Ascending aorta (tissue), 2 donors: ENCODE measurements at regions not wholly inside any gene's neighbourhood (a gene's known extent, or its start where the extent isn't known, plus 50 kb on each side); places are given as distances from the start of the nearest gene placed in this dataset.

Experiments
- DNase-seq, 2 donors: peaks; one replicate each; pipeline ENCODE4 v3.0.0-alpha.2; 2019; ENCODE audit warnings: low spot score in 2 of 2
- H3K27ac ChIP-seq, 2 donors: fragments of 200-600 bp; sonication (generic); one replicate each; pipeline ENCODE4 v1.5.1; 2016 to 2017; ENCODE audit warnings: mild to moderate bottlenecking in 1 of 2
- H3K27me3 ChIP-seq: fragments of 200-600 bp; sonication (generic); one replicate; pipeline ENCODE4 v1.5.1; 2017
- H3K36me3 ChIP-seq, 2 donors: fragments of 200-600 bp; sonication (generic); one replicate each; pipeline ENCODE4 v1.5.1; 2016
- H3K4me1 ChIP-seq, 2 donors: fragments of 200-600 bp; sonication (generic); one replicate each; pipeline ENCODE4 v1.5.1; 2016 to 2017; ENCODE audit warnings: mild to moderate bottlenecking in 1 of 2
- H3K4me3 ChIP-seq, 2 donors: fragments of 200-600 bp; sonication (generic); one replicate each; pipeline ENCODE4 v1.5.1; 2016 to 2017; ENCODE audit warnings: mild to moderate bottlenecking in 1 of 2
- H3K9me3 ChIP-seq, 2 donors: fragments of 200-600 bp; sonication (generic); one replicate each; pipeline ENCODE4 v1.5.1; 2016
- CTCF ChIP-seq, 3 experiments: fragments of 200-600 bp in 2 of 3; fragments of 450-650 bp in 1 of 3; sonication (generic) in 2 of 3; IDR thresholded peaks; one replicate each; pipeline ENCODE4 v1.5.1; 2016 to 2019; ENCODE audit warnings: antibody characterized with exemption in 3 of 3, mild to moderate bottlenecking in 1 of 3, moderate library complexity in 1 of 3
- intact Hi-C: fragments of 100-400 bp; cut with DNase I; formaldehyde crosslinking; loops from one replicate; pipeline ENCODE4 v1.15.1; 2023

- H3K36me3 ChIP-seq = no peaks in the 10 kb centered on the region
- TF ChIP-seq CTCF (IDR thresholded peaks at IDR 0.05) = no peak
- DNase-seq = no peak
- intact Hi-C loops = no loop called here
- H3K9me3 ChIP-seq = peaks cover 6 to 27% of the 10 kb centered on the region in 2 donors
- no peak overlapping the region for H3K27ac ChIP-seq
- no peak overlapping the region for H3K4me3 ChIP-seq
- H3K27me3 ChIP-seq = no peaks in the 10 kb centered on the region
- no peaks in the 10 kb centered on the region for H3K4me1 ChIP-seq
Measured at GRCh38 chrX:63889001-63889400, 104.0 kb upstream of the ARHGEF9 start.

- intact Hi-C loops = no loop called here
- no peak overlapping the region for H3K27ac ChIP-seq
- DNase-seq = no peak
- TF ChIP-seq CTCF (IDR thresholded peaks at IDR 0.05) = no peak
- H3K4me1 ChIP-seq = no peaks in the 10 kb centered on the region
- no peak overlapping the region for H3K4me3 ChIP-seq
- H3K27me3 ChIP-seq = no peaks in the 10 kb centered on the region
- peaks cover 4 to 12% of the 10 kb centered on the region in 2 donors for H3K9me3 ChIP-seq
- no peaks in the 10 kb centered on the region for H3K36me3 ChIP-seq
Measured at GRCh38 chrX:63884821-63885790, 100.1 kb upstream of the ARHGEF9 start.

- Histone ChIP-seq H3K4me3 (no peak overlapping the region), H3K36me3 (no peaks in the 10 kb centered on the region), H3K9me3 (no peaks in the 10 kb centered on the region), H3K4me1 (no peaks in the 10 kb centered on the region), H3K27me3 (no peaks in the 10 kb centered on the region), H3K27ac (no peak overlapping the region)
- TF ChIP-seq CTCF (IDR thresholded peaks at IDR 0.05) = no peak
- DNase-seq = no peak
- intact Hi-C loops = no loop called here
Measured at GRCh38 chrX:63869506-63869905, 84.5 kb upstream of the ARHGEF9 start.

DNA sequence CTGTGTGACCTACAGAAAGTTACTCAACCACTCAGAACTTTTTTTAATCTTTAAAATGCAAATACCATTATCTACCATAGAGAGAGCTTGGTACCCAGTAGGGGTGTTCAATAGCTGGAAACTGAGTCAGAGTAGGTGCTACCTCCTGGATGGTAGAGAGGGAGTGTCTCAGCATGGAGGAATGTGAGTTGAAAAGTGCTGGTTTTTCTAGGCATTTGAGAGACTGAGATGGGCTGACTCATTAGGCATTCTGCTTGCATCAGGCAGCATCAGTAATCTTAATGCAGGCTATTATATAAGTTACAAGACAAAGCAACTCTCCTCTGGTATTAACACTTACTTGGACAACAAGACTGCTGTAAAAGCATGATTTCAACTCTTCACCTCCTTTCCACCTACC lies 70.9 kb upstream of the ARHGEF9 start:
- Histone ChIP-seq H3K27ac (no peak overlapping the region), H3K9me3 (no peaks in the 10 kb centered on the region), H3K4me1 (no peaks in the 10 kb centered on the region), H3K36me3 (no peaks in the 10 kb centered on the region), H3K27me3 (no peaks in the 10 kb centered on the region), H3K4me3 (no peak overlapping the region)
- no peak for DNase-seq
- intact Hi-C loops = no loop called here
- no peak for TF ChIP-seq CTCF (IDR thresholded peaks at IDR 0.05)

DNA sequence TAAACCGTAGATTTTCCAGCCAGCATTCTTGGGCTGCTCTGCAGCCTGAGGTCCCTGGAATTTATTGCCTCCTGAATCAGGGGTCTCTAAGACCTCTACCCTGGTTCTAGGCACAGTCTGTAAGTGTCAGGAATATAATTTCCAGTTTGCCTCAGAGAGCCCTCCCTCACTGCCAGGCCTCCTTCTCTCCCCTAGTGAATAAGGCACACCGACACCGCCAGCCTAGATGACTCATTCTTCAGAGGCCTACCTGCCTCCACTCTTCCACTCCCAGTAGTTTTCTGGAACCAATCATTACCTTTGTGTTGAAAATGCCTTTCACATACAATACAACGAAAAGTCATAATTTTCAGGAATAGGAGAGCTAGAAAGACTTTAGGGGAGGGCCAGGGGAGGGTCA lies 50.3 kb upstream of the ARHGEF9 start:
- Histone ChIP-seq H3K36me3 (no peaks in the 10 kb centered on the region), H3K27ac (no peak overlapping the region), H3K4me3 (no peak overlapping the region), H3K4me1 (no peaks in the 10 kb centered on the region), H3K27me3 (no peaks in the 10 kb centered on the region), H3K9me3 (no peaks in the 10 kb centered on the region)
- intact Hi-C loops = no loop called here
- DNase-seq = no peak
- no peak for TF ChIP-seq CTCF (IDR thresholded peaks at IDR 0.05)
